PC-3 (cell line): ENCODE measurements at regions not wholly inside any gene's neighbourhood (a gene's known extent, or its start where the extent isn't known, plus 50 kb on each side); places are given as distances from the start of the nearest gene placed in this dataset.

Source experiments
- ATAC-seq: fragments of 200-7000 bp; cut with Tn5 transposase; 2 replicates; pipeline ENCODE4 v1.9.1; 2020; ENCODE audit warnings: mild to moderate bottlenecking, moderate library complexity
- BruUV-seq: library from RNA; stranded (reverse); fragments of 400-500 nt; replicated peaks from 2 replicates; lab custom pipeline; 2021; lab: Mats Ljungman, UMichigan
- CTCF ChIA-PET: fragments of 300-600 bp; sonication (Branson Sonifier 250); formaldehyde crosslinking; loops from one replicate; lab custom pipeline; 2022; ENCODE audit warnings: antibody characterized with exemption; lab: Charles Lee
- POLR2A ChIA-PET: fragments of 300-600 bp; sonication (Branson Sonifier 250); formaldehyde crosslinking; loops from one replicate; lab custom pipeline; 2022; ENCODE audit warnings: antibody characterized with exemption; ENCODE audit not compliant: unreplicated experiment; lab: Charles Lee
- DNase-seq: peaks from one replicate; pipeline ENCODE4 v3.0.0-alpha.2; 2015
- H2AFZ ChIP-seq: fragments of 300-600 bp; sonication (generic); 2 replicates; pipeline ENCODE4 v1.6.0; 2016; ENCODE audit warnings: antibody characterized with exemption, low read length
- H3F3A ChIP-seq: fragments of 300-600 bp; sonication (generic); one replicate; pipeline ENCODE4 v1.6.0; 2017; ENCODE audit warnings: antibody characterized with exemption, low read length, control low read depth, mild to moderate bottlenecking; ENCODE audit not compliant: unreplicated experiment
- H3K27ac ChIP-seq: fragments of 300-600 bp; sonication (generic); 2 replicates; pipeline ENCODE4 v1.5.1; 2016; ENCODE audit warnings: mild to moderate bottlenecking, low read length
- H3K27me3 ChIP-seq: fragments of 300-600 bp; sonication (generic); 2 replicates; pipeline ENCODE4 v1.6.1; 2016; ENCODE audit warnings: low read length, mixed read lengths
- H3K36me3 ChIP-seq: fragments of 300-600 bp; sonication (generic); 2 replicates; pipeline ENCODE4 v1.6.1; 2016; ENCODE audit warnings: low read depth, mixed run types, low read length, mixed read lengths
- H3K4me1 ChIP-seq: fragments of 300-600 bp; sonication (generic); 2 replicates; pipeline ENCODE4 v1.5.1; 2016; ENCODE audit warnings: low read length; ENCODE audit not compliant: insufficient read depth
- H3K4me2 ChIP-seq: fragments of 300-600 bp; sonication (generic); 2 replicates; pipeline ENCODE4 v1.6.0; 2016; ENCODE audit warnings: low read length
- H3K4me3 ChIP-seq: fragments of 300-600 bp; sonication (generic); 2 replicates; pipeline ENCODE4 v1.5.1; 2016; ENCODE audit warnings: mild to moderate bottlenecking, low read length, mixed read lengths
- H3K79me2 ChIP-seq: fragments of 300-600 bp; sonication (generic); 2 replicates; pipeline ENCODE4 v1.6.1; 2017; ENCODE audit warnings: low read length, mixed read lengths
- H3K9ac ChIP-seq: fragments of 300-600 bp; sonication (generic); 2 replicates; pipeline ENCODE4 v1.6.0; 2016; ENCODE audit warnings: mild to moderate bottlenecking, low read length
- H3K9me2 ChIP-seq: fragments of 300-600 bp; sonication (generic); replicated peaks from 2 replicates; pipeline ENCODE4 v1.6.1; 2016; ENCODE audit warnings: mixed run types, low read length, mixed read lengths
- H3K9me3 ChIP-seq: fragments of 300-600 bp; sonication (generic); 2 replicates; pipeline ENCODE4 v1.6.1; 2016; ENCODE audit warnings: low read length, mixed read lengths
- H4K20me1 ChIP-seq: fragments of 300-600 bp; sonication (generic); 2 replicates; pipeline ENCODE4 v1.6.1; 2016; ENCODE audit warnings: low read length, mixed read lengths
- CTCF ChIP-seq: fragments of 300-600 bp; sonication (generic); conservative IDR thresholded peaks from 2 replicates; pipeline ENCODE4 v1.5.1; 2017; ENCODE audit warnings: antibody characterized with exemption, low read depth, mild to moderate bottlenecking, low read length
- EZH2 ChIP-seq: fragments of 300-600 bp; sonication (generic); IDR thresholded peaks from one replicate; pipeline ENCODE4 v1.6.1; 2017; ENCODE audit warnings: antibody characterized with exemption, mild to moderate bottlenecking, low read length; ENCODE audit not compliant: unreplicated experiment
- EZH2phosphoT487 ChIP-seq: fragments of 300-600 bp; sonication (generic); IDR thresholded peaks from 2 replicates; pipeline ENCODE4 v1.6.1; 2018; ENCODE audit warnings: mild to moderate bottlenecking, antibody characterized with exemption, low read length, borderline replicate concordance
- intact Hi-C: fragments of 100-400 bp; cut with micrococcal nuclease; formaldehyde crosslinking; loops from 2 replicates; pipeline ENCODE4 v1.9.0; 2023

- Histone ChIP-seq H3K9ac (no peak overlapping the region), H3K9me2 (no peaks in the 10 kb centered on the region), H3K27me3 (no peaks in the 10 kb centered on the region), H3K36me3 (no peaks in the 10 kb centered on the region), H3K27ac (no peak overlapping the region), H3K4me3 (no peak overlapping the region), H3K4me1 (no peaks in the 10 kb centered on the region), H3F3A (no peaks in the 10 kb centered on the region), H2AFZ (no peak overlapping the region), H3K79me2 (no peaks in the 10 kb centered on the region), H4K20me1 (no peaks in the 10 kb centered on the region), H3K9me3 (no peaks in the 10 kb centered on the region), H3K4me2 (no peak overlapping the region)
- intact Hi-C loops = no loop called here
- ChIA-PET CTCF (no interaction called here), POLR2A (no interaction called here)
- no TSS peak for BruUV-seq
- DNase-seq = no peak
- ATAC-seq = no peak
- TF ChIP-seq CTCF (no peak), EZH2phosphoT487 (no peak), EZH2 (no peak)
Measured at GRCh38 chr14:76938092-76938500, 90.4 kb downstream of the IRF2BPL start.

GRCh38 chr14:76937181-76938091 lies 91.1 kb downstream of the IRF2BPL start:
- H3K9me3 ChIP-seq = no peaks in the 10 kb centered on the region
- no peaks in the 10 kb centered on the region for H3F3A ChIP-seq
- no peak overlapping the region for H3K27ac ChIP-seq
- no peak overlapping the region for H3K4me3 ChIP-seq
- ChIA-PET CTCF (no interaction called here), POLR2A (no interaction called here)
- no peak for DNase-seq
- intact Hi-C loops = no loop called here
- H3K79me2 ChIP-seq = no peaks in the 10 kb centered on the region
- no peak for ATAC-seq
- no peaks in the 10 kb centered on the region for H3K36me3 ChIP-seq
- H3K4me2 ChIP-seq = no peak overlapping the region
- TF ChIP-seq EZH2phosphoT487 = no peak
- no peak for TF ChIP-seq CTCF
- no peak for TF ChIP-seq EZH2
- no peaks in the 10 kb centered on the region for H3K4me1 ChIP-seq
- H2AFZ ChIP-seq = no peak overlapping the region
- no peaks in the 10 kb centered on the region for H4K20me1 ChIP-seq
- H3K27me3 ChIP-seq = no peaks in the 10 kb centered on the region
- BruUV-seq = no TSS peak
- H3K9ac ChIP-seq = no peak overlapping the region
- no peaks in the 10 kb centered on the region for H3K9me2 ChIP-seq

GRCh38 chr14:76936483-76936882 lies 92.0 kb downstream of the IRF2BPL start:
- H3K9me3 ChIP-seq = no peaks in the 10 kb centered on the region
- H3K4me3 ChIP-seq = no peak overlapping the region
- no peak overlapping the region for H2AFZ ChIP-seq
- no peaks in the 10 kb centered on the region for H3K27me3 ChIP-seq
- TF ChIP-seq EZH2 (no peak), CTCF (no peak), EZH2phosphoT487 (no peak)
- no peak overlapping the region for H3K4me2 ChIP-seq
- no peak overlapping the region for H3K9ac ChIP-seq
- ATAC-seq = peak; percentile 29; the same call in 1 of the 2 replicates
- H3K27ac ChIP-seq = no peak overlapping the region
- no peaks in the 10 kb centered on the region for H3F3A ChIP-seq
- H4K20me1 ChIP-seq = no peaks in the 10 kb centered on the region
- BruUV-seq = no TSS peak
- no peaks in the 10 kb centered on the region for H3K9me2 ChIP-seq
- no peaks in the 10 kb centered on the region for H3K36me3 ChIP-seq
- no peaks in the 10 kb centered on the region for H3K79me2 ChIP-seq
- no peak for DNase-seq
- ChIA-PET POLR2A (no interaction called here), CTCF (no interaction called here)
- H3K4me1 ChIP-seq = no peaks in the 10 kb centered on the region
- intact Hi-C loops = no loop called here
